ENCODE measurements at regions not wholly inside any gene's neighbourhood (a gene's known extent, or its start where the extent isn't known, plus 50 kb on each side); places are given as distances from the start of the nearest gene placed in this dataset.
"Not testable (repeated sequence)": the region's sequence is repeated elsewhere in the genome, so short reads cannot be mapped to it uniquely, and the experiment has no call there.

DNA sequence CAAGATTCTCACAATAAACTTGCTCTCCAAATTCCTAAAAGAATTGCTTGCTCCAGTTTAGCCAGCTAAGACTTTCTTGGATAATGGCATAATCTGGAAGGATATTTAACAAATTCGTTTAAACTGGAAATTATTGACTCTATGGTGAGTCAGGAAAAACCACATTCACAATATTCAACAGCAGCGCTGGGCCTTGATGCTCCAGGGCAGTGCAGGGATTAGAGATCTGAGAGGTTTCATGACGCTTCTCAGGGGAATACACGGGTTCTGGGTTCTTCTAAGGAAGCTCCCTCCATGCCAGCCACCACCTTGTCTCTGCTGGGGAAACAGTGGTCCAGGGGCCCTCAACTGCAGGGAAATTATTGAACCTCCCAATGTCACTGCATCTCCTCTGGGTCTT is 123.3 kb upstream of the FAM20C start:
- not testable (repeated sequence) for DNase-seq (ENCODE audit: low spot score)

GRCh38 chr7:69499-70123 is 122.8 kb upstream of the FAM20C start:
- DNase-seq (ENCODE audit: low spot score): not testable (repeated sequence)

- DNase-seq (ENCODE audit: low spot score): not testable (repeated sequence)
Measured at GRCh38 chr7:70207-70606, 122.2 kb upstream of the FAM20C start.

GRCh38 chr7:70989-71388 is 121.4 kb upstream of the FAM20C start:
- DNase-seq (ENCODE audit: low spot score): not testable (repeated sequence)

DNA sequence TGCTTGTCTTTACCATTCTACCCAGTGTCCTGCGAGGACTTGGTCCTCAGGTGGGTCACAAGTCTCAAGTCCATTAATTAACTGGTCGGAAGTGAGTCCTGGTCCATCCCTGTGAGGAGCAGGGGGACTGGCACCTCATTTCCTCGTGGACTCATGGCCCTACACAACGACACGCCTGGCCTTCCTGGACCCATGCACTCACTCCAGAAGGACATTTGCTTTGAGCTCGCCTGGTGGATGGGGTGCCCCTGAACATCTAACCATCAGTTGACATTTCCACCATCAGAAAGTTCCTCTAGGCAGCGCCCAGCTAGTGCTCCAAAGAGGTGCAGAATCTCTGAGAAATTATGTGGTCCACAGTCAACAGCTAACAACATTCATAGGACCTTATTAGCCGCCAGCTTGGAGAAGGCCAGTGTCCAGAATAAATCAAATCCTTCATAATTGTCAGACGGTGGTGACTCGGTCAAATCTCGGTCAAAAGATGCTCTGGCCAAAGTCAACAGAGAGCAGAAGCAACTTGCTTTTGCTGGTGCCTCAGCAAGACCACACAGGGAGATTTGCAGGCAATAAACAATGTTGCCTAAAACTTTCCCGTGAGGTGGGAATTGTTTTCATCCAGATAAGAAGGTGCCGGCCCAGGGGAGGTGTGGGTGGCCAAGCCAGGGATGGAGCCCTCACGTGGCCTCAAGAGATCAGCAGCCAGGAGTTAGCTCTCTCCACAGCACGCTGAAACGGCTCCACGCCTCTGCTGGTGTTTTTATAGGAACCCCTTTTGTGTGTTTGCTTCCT is 119.9 kb upstream of the FAM20C start:
- not testable (repeated sequence) for DNase-seq (ENCODE audit: low spot score)

- DNase-seq (ENCODE audit: low spot score): not testable (repeated sequence)
Measured at GRCh38 chr7:73058-73331, 119.4 kb upstream of the FAM20C start.

- DNase-seq (ENCODE audit: low spot score): not testable (repeated sequence)
Measured at GRCh38 chr7:74008-74540, 118.3 kb upstream of the FAM20C start.

- not testable (repeated sequence) for DNase-seq (ENCODE audit: low spot score)
Measured at GRCh38 chr7:75511-75910, 116.9 kb upstream of the FAM20C start.

- not testable (repeated sequence) for DNase-seq (ENCODE audit: low spot score)
Measured at GRCh38 chr7:76202-76601, 116.2 kb upstream of the FAM20C start.

- not testable (repeated sequence) for DNase-seq (ENCODE audit: low spot score)
Measured at GRCh38 chr7:76829-77395, 115.5 kb upstream of the FAM20C start.

- DNase-seq (ENCODE audit: low spot score): not testable (repeated sequence)
Measured at GRCh38 chr7:78862-79261, 113.5 kb upstream of the FAM20C start.

GRCh38 chr7:79400-80055 is 112.8 kb upstream of the FAM20C start:
- not testable (repeated sequence) for DNase-seq (ENCODE audit: low spot score)

DNA sequence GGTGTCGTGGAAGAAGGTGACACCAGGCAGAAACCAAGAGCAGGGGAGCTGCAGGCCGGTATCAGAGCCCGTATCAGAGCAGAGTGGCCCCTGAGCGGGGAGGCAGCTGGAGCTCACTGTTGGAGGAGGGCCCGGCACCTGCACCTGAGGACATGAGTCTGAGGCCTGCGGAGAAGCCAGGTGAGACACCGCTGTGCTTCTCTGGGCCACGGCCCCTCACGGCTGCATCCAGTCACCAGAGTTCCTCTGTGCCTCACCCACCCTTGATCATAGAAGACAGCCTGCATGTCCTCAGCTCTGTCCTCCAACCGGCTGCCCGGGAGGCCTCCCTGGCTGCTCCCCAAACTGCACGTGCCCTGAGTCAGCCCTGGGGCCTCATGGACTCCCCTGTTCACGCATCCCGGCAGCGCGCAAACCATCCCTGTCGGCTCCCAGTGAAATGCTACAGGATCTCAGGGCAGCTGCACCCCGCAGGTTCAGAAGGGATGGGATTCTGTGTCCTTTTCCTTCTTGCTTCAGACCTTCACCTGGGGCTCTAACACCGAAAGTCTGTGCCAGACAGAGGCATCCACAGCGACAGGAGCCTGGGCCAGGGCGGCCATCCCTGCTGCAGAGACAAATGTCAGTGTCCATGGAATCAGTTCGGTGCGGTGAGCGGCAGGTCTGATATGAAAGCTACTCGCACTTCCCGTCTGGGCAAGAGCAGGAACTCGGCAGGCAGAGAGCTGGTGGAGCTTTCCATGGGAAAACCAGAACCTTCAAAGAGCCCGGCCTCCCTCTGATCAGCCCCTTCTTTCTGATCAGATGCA is 111.9 kb upstream of the FAM20C start:
- DNase-seq (ENCODE audit: low spot score): no peak

DNA sequence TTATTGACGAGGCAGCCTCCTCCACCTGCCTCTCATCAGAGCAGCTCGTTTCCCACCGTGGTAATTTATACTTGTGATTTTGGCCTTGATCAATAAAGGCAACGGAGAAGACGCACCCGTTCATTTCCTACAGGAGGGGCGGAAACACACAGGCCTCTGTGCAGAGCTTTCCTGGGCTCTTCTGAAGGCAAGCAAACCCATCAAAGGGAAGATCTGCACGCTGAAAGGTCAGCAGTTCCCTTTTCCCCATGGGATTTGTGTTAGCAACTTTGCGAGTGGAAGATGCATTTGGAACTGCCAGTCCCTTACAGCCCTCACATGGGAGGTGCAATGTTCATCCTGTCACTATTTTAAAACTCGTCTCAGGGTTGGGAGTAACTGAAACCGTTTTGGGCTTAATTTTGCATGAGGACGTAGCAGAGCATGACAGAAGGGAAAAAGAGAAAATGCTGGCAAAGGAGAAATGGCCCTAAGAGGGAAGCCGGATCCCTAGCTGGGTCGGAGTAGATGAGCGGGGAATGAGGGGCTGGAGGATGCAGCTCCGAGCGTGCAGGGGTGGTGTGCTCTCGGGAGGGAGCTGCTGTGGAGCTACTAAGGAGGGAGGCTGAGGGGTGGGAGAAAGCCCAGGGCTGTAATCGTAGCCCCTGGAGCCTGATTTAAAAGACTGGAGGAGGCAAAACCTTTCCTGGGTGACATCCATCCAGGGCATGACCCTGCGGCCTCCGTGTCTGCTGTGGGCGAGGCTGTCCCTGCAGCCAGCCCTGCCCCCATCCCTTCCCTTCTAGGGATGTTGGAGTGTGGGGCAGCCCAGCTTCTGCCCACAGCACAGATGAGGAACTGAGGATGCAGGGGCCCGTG is 111.1 kb upstream of the FAM20C start:
- no peak for DNase-seq (ENCODE audit: low spot score)

- DNase-seq (ENCODE audit: low spot score): no peak
Measured at GRCh38 chr7:81926-82756, 110.2 kb upstream of the FAM20C start.

DNA sequence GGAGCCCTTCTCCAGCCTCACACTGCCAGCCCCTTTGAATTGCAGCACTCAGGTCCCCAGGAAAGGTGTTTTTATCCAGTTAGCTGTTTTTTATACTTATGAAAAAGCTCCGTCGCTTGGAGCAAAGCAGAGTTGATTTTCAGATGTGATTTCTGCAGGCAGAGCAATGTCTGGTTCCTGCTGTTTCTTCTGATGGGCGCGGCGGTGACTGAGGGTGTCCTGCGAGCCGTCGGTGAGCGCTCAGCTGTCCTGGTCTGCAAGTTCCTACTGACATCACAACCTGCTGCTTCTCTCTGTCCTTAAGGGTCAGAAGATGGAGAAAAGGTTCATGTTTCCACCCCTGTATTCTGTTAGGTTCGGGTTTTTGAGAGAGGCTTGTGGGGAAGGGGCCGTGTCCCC is 109.6 kb upstream of the FAM20C start:
- no peak for DNase-seq (ENCODE audit: low spot score)

- DNase-seq (ENCODE audit: low spot score): no peak
Measured at GRCh38 chr7:83441-83840, 108.9 kb upstream of the FAM20C start.

- no peak for DNase-seq (ENCODE audit: low spot score)
Measured at GRCh38 chr7:83861-84632, 108.3 kb upstream of the FAM20C start.

DNA sequence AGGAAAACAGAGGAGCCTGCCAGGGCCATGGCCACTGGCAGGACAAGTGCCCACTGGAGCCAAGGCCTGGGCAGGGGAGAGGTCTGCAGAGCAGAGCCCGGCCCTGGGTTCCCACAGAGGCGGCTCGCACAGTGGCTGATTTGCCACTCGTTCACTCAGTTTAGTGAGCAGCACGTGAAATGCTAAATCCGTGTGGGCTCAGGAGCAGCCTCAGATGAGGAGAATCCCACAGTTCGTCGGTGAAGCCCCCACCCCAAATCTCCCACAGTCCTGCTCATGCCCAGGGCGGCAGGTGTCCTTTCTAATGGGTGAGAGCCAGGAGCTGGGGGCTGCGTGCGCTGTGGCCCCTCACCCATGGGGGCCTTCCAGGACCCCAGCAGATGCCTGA is 107.7 kb upstream of the FAM20C start:
- no peak for DNase-seq (ENCODE audit: low spot score)
